ENCODE measurements at regions not wholly inside any gene's neighbourhood (a gene's known extent, or its start where the extent isn't known, plus 50 kb on each side); places are given as distances from the start of the nearest gene placed in this dataset.

DNA sequence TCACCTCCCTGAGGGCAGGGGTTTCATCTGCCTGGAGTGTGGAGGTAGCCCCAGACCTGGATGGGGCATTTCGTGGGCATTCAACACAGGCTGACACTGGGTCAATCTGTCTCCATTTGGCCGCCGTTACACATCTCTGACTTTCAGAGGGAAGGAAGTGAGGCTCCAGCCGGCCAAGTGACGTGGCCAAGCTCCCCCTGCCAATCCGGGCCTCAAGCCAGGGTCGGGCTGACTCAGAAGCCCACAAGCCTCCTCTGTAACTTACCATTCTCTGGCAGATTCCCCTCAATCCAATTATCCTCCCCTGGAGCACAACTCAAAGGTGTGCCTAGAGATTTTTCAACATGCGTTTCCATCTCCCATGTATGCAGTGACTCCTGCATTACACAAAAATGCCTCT, 227.6 kb downstream of the KLF13 start:
- DNase-seq (ENCODE audit: low read depth) = no peak

DNA sequence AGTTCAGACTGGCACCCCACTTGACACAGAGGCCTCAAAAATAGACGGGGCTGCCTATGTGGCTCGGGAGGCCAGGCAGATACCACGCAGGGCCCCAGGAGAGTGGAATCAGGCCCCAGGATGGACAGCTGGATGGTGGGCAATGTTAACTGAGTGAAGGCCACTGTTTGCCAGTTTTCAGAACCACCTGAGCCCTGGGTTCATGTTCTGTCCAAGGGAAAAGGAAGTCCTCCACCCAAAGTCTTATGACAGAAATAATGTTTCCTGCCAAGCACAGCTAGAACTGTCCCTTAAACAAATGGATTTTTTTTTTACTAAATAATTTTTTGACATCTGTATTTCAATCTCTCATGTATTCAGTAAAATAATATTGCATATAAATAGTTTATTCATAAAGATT, 228.4 kb downstream of the KLF13 start:
- no peak for DNase-seq (ENCODE audit: low read depth)

DNA sequence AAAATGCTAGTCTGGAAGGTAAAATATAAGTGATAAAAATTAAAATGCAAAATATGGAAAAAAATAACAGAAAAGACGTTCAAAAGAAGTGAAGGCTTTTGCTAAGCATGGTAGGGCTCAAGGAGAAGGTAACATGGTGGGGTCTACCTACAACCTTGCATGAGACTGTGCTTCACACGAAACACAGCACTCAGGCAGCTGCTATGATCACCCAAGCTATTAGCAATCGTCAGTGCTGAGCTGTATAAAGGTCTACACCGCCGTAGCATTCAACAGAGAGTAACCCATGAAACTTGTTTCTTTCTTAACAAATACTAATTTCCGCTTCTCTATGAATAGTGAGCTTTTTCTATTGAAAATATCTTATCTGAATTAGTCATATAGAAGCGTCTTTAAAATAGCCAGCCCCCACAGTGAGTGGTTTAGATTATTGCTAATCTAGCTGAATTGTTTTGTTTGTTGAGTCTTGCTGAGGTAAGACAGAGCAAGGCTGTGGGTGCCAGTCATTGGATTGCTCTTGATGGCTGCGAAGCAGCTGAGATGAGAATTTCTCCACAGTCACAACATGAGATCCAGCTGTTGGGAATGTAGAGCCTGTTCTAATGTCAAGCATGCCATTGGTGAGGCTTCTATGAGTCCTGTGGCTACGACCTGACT, 230.0 kb downstream of the KLF13 start:
- no peak for DNase-seq (ENCODE audit: low read depth)

DNA sequence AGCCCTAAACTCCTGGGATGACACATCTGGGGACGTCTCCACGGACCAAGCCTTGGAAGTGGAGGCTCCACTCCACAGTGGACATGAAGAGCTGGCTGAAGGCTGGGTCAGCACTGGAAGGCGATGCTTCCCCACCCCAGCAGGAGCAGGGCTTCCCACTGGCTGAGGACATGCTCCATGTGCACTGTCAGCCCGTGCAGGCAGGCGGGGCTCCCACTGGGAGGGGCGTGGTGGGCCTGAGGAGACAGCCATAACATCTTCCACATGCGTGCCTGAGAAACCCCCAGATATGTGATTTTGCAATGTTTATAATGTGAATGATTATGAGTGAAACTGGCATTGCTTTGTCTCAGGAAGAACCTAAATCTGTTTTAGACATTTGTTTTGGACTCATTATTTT, 231.3 kb downstream of the KLF13 start:
- no peak for DNase-seq (ENCODE audit: low read depth)

DNA sequence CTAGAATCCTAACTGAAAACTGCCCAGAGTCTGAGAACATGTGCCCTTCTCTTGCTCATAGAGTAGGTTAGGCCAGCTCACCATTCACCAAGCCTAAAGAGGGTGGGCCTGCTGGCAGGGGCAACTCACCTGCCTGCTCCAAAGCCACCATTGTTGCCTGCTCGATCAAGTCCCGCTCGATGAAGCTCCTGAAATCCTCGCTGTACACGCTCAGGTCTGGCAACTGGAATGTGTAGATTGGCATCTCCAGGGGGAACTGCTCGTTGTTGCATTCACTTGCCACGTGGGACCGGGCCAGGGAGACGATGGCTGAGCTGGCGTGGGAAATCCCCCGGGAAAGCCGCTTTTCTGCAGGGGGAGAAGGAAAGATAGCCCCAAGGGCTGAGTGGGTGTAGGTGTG, 232.2 kb downstream of the KLF13 start:
- DNase-seq (ENCODE audit: low read depth) = no peak

DNA sequence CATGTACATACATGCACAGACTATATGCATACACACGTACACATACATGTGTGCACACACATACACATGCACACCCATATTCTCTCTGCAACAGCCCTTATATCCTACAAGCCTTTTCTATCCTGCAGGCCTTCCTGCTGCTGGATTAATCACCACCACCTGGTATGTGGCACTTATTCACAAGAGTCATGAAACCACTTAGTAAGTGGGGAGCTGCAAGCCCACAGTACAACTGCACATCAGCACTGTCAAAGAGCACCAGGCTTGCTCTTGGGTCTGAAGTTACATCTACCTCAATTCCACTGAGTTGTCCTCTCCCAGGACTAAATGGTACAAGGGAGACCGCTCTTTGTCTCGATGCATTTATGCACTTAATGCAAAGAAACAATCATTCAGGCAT, 233.2 kb downstream of the KLF13 start:
- DNase-seq (ENCODE audit: low read depth) = no peak

DNA sequence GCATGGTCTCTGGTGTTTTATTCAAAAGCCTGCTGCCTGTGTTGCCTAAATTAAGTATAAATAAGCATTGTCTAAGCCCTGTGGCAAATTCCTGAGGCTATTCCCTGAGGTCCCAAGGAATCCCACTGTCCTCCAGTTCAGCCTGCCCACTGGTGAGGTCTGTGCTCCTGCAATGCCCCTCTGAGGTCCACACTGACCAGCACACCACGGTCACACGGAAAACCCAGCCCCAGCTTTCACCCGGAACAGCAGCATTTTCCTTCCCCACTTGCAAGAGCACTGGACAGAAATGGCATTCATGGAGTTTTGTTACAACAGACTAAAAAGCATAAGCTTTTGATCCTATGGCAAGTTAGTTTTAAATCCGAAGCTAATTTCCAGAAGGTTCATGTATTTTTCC, 234.0 kb downstream of the KLF13 start:
- DNase-seq (ENCODE audit: low read depth) = no peak

DNA sequence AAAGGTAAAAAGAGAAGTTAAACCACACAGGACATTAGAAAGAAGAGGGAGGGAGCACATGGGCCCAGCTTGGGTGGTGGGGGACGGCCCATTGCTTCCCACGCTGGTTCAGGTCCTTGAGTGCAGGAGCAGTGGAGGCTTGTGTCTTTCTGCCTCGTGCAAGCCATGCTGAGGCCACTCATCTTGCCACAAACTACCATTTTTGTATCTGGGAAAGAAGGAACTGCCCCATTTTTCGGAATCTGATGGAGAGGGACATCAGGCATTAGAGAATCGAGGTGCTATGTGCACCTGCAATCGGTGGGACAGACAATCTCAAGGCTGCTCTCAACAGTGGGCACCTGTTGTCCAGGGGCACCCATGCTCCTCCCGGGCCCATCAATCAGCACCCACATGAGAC, 234.5 kb downstream of the KLF13 start:
- DNase-seq (ENCODE audit: low read depth) = no peak

DNA sequence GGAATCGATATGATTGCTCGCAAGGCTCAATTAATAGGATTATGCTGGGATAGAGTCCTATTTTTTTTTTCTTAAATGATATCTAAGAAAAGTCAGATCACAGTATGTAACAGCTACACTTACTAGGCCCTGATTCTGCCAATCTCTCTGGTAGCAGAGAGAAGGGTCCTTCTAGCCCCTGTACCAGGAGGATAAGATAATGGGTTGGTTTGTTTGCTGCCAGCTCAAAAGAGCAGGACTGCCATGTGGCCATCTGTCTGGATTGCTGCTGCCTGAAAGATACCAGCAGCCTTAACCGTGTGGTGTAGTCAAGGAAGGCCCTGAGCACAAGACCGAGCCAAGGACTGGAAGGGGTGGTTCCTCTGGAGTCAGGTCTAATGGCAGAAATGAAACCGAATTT, 236.4 kb downstream of the KLF13 start:
- DNase-seq (ENCODE audit: low read depth) = no peak

DNA sequence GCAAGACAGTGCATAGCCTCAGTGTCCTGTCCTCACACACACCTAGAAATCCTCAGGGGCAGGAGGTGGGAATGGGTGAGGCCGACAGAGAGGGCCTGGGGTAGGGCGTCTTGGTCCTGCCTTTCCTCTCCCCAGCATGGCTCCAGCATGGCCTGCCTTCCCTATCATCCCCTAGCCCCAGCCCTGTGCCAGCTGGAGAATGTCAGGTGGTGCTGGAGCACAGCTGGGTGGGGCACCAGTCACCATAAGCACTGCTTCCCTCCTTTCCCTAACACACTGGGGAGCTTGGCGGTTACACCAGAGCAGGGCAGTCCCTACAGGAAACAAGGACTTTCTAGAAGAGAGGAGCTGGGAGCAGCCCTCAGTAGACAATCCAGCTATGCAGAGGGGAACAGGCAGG, 236.8 kb downstream of the KLF13 start:
- DNase-seq (ENCODE audit: low read depth) = no peak

DNA sequence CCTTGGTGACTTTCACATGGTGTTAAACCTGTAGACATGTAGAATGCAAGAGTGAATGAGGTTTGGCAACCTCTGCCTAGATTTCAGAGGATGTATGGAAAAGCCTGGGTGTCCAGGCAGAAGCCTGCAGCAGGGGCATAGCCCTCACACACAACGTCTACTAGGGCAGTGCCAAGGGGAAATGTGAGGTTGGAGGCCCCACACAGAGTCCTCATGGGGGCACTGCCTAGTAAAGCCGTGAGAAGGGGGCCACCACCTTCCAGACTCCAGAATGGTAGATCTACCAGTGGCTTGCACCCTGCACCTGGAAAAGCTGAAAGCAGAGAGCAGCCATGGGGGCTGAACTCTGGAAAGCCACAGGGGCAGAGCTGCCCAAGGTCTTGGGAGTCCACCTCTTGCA, 241.2 kb downstream of the KLF13 start:
- DNase-seq (ENCODE audit: low read depth) = no peak

DNA sequence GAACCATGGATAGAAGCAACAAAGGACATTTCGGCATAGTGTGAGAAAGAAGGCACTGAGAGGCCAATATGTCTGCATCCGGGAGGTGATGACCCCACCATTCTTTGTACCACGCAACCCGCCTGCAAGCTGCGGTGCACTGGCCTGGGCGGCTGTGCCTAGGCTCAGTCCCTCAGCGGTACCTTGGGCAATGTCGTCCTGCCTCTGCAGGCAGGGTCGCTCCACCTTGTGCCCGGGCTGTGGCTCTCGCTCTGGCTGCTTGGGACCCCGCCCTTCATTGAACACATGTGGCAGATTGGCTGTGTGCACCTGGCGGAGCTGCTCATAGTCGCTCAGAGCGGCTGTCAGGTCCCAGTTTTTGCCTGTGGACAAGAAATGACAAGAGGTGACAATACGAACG, 243.2 kb downstream of the KLF13 start:
- DNase-seq (ENCODE audit: low read depth) = no peak

DNA sequence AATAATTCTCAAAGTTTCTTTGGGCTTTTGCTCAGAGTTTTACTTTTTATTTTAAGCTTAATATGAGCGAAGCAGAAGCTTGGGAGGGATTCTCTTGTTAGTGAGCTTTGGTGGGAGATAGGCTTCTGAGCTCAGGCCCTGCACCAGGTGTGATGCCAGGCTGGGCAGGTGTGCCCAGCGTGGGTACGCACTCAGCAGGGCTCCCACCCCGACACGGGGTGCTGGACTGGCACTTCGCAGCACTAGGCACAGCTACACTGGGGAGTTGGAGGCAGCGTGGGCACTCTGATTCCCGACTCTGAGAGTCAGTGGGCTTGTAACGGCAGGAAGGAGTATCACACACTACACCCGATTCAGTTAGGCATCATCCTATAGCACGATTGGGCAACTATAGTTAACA, 244.0 kb downstream of the KLF13 start:
- no peak for DNase-seq (ENCODE audit: low read depth)

DNA sequence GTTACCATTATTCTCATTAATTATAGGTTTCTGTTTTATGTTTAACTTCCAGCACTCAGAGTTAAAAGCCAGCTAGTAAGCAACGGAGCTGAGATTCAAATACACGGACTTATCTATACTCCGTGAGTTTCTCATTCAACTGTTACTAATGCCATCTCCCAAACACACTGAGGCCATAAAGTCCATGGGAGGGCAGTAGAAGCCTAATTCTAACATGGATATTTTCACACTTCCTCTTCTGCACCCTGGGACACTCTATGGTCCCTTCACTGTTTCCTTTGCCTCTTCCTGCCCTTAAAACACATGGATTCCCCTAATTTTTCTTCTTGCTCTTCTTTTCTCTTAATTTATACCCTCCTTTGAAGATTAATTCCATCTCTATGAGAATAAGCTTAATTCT, 245.0 kb downstream of the KLF13 start:
- no peak for DNase-seq (ENCODE audit: low read depth)

DNA sequence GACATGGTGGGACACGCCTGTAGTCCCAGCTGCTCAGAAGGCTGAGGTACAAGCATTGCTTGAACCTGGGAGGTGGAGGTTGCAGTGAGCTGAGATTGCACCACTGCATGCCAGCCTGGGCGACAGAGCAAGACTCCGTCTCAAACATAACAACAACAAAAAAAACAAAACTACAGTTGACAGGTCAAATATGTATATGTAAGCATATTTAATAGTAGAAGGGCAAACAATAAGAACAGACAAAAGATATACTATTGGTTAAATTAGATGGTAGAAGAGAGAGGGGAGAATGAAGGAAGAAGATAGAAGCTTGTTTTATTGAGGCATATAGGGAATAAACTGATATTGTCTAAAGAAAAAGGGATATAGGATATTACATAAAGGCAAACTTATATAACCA, 247.1 kb downstream of the KLF13 start:
- DNase-seq (ENCODE audit: low read depth) = no peak

DNA sequence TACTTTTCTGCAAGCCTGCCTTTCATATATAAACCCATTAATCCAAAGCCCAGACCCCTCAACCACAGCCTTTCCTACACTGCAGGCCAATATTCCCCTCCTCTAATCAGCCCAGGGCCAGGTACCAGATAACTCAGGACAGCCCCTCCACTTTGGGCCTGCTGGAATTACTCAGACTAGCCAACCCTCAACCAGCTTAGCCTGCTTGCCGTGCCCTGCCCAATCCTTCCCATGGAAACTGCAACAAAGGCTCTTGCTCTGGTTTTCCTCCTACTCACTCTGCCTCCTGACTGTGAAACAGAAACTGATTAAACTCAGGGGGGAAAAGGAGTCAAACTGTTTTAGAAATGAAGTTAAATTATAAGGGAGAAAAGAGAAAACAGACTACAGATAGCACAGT, 248.1 kb downstream of the KLF13 start:
- DNase-seq (ENCODE audit: low read depth) = no peak

DNA sequence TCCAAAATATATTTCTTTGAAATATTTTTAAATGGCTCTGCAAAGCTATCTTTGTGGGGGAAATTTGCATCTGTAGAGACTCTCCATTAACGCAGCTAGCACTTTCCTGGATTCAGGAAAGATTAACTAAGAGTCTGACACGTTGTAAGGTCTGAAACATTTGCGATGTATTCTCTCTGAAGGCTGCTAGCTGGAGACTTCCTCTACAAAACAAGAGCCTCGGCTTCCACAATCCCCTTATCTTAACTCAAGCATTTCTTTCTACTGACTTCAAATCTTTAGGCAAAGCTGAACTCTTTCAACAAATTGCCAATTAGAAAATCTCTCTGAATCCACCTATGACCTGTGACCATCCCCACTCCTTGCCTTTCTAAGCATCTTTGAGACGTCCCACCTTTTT, 250.5 kb downstream of the KLF13 start:
- DNase-seq (ENCODE audit: low read depth) = no peak

DNA sequence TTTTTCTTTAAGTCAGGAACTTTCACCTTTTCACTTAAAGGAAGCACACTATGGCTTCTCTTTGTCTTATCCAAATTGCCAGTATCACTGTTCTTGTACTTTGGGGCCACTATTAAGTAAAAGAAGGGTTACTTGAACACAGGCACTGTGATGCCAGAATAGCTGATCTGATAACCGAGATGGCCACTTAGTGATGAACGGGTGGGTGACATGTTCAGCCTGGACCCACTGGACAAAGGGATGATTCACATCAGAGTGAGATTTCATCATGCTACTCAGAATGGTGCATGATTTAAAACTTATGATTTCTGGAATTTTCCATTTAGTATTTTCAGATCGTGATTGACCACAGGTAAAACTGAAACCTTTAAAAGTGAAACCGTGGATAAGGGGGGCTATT, 252.6 kb downstream of the KLF13 start:
- no peak for DNase-seq (ENCODE audit: low read depth)

DNA sequence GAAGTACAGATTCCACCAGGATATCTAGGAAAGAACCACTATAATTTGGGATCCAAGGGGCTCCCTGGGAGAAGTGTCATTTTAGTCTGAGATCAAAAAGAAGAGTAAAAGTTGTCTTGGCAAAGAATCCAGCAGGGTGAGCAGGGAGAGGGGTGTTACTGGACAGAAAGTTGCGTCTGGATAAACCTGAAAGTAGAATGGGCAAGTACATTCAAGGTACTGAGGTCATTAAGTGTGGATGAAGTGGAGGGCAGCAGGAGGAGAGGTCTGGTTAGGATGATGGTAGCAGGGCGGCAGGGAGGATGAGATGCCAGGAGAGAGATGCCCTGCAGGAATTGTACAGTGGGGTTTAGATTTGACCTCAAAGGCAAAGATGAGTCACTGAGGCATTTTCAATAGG, 253.3 kb downstream of the KLF13 start:
- no peak for DNase-seq (ENCODE audit: low read depth)

DNA sequence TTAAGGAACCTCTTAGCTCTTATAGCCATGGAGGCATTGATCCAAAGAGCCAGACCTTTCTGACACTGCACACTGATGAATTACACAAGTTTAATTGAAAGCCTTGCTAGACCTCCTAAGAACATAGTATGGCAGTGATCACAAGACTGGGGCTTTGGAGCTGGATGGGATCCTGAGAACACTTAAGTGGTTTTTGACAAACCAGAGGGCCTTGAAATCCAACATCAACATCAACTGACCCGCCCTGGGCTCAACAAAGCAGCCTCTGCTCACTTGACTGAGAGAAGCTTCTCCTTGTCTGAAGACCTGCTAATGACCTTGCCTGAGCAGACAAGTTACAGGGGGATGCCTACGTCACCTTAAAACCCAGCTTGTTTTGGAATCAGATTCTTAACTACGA, 257.6 kb downstream of the KLF13 start:
- DNase-seq (ENCODE audit: low read depth) = no peak

DNA sequence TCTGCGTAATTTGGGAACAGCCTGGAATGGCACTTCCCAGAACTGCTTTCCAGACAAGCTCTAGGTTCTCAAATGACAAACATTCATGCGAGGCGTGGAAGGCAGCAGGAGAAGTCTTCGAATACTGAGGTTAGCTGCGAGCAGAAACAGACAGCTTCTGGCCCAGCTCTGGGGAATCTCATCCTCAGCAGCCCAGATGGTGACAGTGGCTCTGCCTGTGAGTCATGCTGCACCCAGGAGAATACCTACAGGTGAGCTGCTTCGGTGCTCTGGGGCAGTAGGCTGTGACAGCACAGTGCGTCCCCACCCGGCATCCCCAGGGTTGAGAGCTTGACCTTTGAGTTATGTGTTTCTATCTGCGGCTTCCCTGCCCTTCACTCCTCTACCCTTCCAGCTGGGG, 258.6 kb downstream of the KLF13 start:
- no peak for DNase-seq (ENCODE audit: low read depth)

DNA sequence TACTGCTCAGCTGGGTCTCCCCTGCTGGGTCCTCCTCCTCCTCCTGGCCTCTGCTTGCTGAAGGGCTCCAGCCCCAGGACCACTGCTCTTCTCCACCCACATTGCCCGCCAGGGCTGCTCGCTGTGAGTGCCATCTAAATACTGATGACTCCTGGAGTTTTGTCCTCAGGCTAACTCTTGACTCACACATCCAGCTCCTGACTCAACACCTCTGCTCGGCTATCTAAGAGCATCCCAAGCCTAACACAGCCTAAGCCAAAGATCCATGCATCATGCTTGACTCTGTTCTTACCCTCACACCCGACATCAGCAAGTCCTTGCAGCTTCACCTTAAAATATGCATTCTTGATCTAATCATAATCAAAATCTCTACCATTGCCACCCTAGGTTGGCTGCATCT, 260.2 kb downstream of the KLF13 start:
- no peak for DNase-seq (ENCODE audit: low read depth)

DNA sequence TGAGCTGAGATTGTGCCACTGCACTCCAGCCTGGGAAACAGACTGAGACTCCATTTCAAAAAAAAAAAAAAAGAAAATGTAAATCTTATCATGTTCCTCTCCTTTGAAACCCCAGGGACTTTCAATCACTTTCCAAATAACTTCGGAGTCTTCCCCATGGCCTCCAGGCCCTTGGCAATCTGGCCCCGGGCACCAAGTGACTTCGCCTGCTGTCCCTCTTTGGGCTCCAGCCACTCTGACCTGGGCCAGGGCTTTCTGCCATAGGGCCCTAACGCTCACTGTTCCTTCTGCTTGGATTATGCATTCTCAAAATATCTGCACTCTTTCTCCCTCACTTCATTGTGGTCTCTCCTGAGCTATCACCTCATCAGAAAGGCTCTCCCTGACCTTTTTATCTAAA, 260.9 kb downstream of the KLF13 start:
- no peak for DNase-seq (ENCODE audit: low read depth)

DNA sequence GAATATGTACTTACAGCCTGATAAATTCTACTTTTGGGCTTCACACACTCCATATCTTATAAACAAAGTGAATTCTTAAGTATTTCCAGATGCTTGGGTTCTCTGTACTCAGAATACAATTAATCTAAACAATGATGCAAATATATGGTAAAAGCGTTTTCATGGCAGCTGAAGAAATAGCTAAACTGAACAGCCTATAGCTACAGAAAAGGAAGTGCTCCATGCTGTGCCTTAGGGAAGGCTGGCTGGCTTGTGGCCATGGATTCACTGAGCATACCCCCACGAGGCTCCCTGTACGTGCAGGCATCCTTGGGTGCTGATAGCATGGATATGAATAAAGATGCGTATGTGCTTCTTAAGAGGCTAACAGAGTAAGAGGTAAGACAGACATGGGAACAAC, 264.0 kb downstream of the KLF13 start:
- no peak for DNase-seq (ENCODE audit: low read depth)

DNA sequence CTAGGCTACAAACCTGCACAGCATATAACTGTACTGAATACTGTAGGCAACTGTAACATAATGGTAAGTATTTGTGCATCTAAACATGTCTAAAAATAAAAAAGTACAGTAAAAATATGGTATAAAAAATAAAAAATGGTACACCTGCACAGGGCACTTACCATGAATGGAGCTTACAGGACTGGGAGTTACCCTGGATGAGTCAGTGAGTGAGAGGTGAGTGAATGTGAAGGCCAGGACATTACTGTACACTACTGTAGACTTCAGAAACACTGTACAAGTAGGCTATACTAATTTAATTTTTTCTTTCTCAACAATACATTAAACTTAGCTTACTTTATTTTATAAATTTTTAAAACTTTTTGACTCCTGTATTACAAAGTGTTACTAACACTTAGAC, 265.3 kb downstream of the KLF13 start:
- DNase-seq (ENCODE audit: low read depth) = no peak

Data from stimulated activated CD4-positive, alpha-beta T cell treated with anti-CD3 and anti-CD28 coated beads, Interleukin-2, amount 100 ng/mL, for 4 hours (primary cell).